ENCODE measurements at regions not wholly inside any gene's neighbourhood (a gene's known extent, or its start where the extent isn't known, plus 50 kb on each side); places are given as distances from the start of the nearest gene placed in this dataset.

DNA sequence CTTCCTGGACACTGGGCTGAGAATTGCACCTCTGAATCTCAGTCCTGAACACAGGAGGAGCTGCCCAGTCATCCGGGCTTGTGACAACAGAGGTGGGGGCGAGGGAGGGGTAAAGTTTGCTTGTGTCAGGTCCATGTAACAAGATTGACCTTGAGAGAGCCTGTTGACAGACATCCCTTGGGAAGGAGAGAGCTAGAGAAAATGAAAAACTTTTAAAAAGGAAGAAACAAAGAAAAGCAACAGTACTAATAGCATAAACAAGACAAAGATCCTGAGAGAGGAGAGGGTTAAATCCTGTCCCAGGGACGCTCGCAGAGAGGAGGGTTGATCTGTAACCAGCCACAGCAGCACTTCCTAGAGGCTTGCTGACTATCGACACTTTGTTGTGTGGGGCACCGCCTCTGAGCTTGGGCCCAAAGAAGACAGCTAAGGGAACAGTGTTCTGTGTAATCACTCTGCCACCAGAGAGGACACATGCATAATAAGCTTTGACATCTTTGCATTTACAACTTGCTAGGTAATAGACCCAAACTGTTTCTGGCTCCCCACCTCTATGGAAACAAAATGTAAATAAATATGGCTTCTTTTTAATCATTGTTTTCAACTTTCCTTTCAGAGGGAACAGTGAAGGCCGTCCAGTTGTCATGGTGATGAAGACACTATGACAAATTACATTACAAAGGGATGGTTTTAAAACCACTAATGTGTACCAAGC, 363.7 kb downstream of the CSNK1G3 start:
- TF ChIP-seq, protein P1, sequence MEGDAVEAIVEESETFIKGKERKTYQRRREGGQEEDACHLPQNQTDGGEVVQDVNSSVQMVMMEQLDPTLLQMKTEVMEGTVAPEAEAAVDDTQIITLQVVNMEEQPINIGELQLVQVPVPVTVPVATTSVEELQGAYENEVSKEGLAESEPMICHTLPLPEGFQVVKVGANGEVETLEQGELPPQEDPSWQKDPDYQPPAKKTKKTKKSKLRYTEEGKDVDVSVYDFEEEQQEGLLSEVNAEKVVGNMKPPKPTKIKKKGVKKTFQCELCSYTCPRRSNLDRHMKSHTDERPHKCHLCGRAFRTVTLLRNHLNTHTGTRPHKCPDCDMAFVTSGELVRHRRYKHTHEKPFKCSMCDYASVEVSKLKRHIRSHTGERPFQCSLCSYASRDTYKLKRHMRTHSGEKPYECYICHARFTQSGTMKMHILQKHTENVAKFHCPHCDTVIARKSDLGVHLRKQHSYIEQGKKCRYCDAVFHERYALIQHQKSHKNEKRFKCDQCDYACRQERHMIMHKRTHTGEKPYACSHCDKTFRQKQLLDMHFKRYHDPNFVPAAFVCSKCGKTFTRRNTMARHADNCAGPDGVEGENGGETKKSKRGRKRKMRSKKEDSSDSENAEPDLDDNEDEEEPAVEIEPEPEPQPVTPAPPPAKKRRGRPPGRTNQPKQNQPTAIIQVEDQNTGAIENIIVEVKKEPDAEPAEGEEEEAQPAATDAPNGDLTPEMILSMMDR (IDR thresholded peaks at IDR 0.05; ENCODE audit: low read depth, low read length, missing control alignments): no peak
- H3K4me3 ChIP-seq (ENCODE audit: low read depth, low read length): no peak overlapping the region
- in situ Hi-C loops (cut with HindIII; ENCODE audit: low sequenced_read_pairs): no loop called here
- no peak for DNase-seq (ENCODE audit: low read depth)

DNA sequence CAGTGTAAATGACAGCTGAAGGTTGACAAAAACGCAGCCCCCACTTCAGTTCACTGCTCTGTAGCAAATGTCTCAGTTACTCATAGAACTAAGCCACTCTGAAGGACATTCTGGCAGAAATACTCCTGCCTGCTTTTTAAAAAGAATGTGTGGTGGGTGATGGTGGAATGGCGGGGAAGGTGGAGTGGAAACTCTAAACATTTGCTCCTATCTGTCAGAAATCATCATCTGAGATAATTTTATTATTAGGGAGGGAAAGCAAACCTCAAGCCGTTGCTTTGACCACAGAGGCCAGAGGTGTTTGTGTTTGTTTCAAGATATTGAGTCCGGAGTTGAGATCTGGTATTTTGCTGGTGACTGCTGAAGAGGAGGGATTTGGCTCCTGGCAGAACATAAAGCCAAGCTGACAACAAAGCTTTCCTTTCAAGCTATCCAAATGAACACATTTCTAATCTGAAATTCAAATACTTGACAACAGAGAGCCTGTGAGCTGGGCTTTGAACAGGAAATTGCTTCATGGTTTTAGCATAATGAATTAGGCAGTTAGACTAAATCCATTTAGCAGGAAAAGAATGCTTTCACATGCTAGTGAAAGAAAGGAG, 362.7 kb downstream of the CSNK1G3 start:
- H3K4me3 ChIP-seq (ENCODE audit: low read depth, low read length): no peak overlapping the region
- in situ Hi-C loops (cut with HindIII; ENCODE audit: low sequenced_read_pairs): loop anchor here (5.0 kb wide), 1 partner anchor 33 kb away; no protein-coding TSS in a partner anchor
- peak; percentile 73 for DNase-seq (ENCODE audit: low read depth)
- TF ChIP-seq, protein P1 (IDR thresholded peaks at IDR 0.05; ENCODE audit: low read depth, low read length, missing control alignments): no peak

DNA sequence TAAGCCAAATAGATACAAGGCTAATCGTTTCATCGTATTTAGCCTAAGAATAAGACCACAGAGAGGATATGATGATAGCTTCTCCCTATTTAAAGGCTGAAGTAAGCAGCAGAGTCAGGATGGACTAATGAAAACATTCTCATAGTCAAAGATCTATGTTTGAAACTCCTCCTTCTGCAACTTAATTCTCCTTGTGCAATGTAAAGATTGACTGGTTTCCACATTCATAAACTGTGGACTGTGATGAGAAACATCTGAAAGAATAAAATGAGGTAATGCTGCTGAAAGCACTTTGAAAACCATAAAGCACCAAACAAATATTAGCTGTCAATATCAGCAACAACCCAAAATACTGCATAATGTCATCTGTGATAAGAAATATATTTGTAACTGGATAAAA, 361.9 kb downstream of the CSNK1G3 start:
- TF ChIP-seq, protein P1 (IDR thresholded peaks at IDR 0.05; ENCODE audit: low read depth, low read length, missing control alignments): no peak
- no peak overlapping the region for H3K4me3 ChIP-seq (ENCODE audit: low read depth, low read length)
- DNase-seq (ENCODE audit: low read depth): no peak
- in situ Hi-C loops (cut with HindIII; ENCODE audit: low sequenced_read_pairs): loop anchor here (5.0 kb wide), 1 partner anchor 33 kb away; no protein-coding TSS in a partner anchor

DNA sequence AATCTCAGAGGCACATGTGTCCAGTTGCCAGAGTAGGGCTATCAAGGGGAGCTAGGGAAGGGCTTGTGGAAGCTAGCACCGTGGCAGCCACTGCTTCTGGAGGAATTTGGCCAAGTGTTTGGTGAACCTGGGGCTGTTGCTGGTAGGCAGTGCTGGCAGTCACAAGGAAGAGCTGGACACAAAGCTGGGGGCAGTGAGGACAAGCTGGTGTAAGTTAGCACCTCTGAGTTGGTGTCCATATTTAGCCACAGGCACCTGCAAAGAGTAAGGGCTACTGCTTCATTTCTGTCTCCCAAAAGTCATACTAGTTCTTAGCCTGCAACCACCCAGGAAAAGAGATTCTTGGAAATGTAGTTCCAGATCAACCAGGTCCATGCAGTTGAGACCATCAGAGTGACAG, 359.4 kb downstream of the CSNK1G3 start:
- TF ChIP-seq, protein P1 (IDR thresholded peaks at IDR 0.05; ENCODE audit: low read depth, low read length, missing control alignments): no peak
- H3K4me3 ChIP-seq (ENCODE audit: low read depth, low read length): no peak overlapping the region
- in situ Hi-C loops (cut with HindIII; ENCODE audit: low sequenced_read_pairs): loop anchor here (5.0 kb wide), 1 partner anchor 36 kb away; no protein-coding TSS in a partner anchor
- DNase-seq (ENCODE audit: low read depth): no peak

DNA sequence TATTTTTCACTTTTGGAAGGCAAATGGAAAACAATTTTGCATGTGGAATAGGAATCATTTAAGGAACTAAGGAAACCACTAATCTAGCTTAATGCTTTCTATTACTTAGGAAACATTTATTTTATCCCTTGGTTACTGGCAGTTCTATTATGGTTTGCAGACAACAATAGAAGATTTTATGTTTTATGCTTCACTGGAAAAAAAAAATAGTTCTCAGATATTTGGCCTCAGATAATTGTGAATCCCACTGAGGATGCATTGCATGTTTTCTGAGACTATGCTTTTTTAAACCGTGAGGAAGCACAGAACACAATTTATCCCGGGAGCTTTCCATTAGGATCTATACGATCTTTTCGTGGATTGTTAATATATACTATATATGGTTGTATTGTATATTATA, 356.9 kb downstream of the CSNK1G3 start:
- TF ChIP-seq, protein P1 (IDR thresholded peaks at IDR 0.05; ENCODE audit: low read depth, low read length, missing control alignments): no peak
- H3K4me3 ChIP-seq (ENCODE audit: low read depth, low read length): no peak overlapping the region
- no peak for DNase-seq (ENCODE audit: low read depth)
- in situ Hi-C loops (cut with HindIII; ENCODE audit: low sequenced_read_pairs): no loop called here

DNA sequence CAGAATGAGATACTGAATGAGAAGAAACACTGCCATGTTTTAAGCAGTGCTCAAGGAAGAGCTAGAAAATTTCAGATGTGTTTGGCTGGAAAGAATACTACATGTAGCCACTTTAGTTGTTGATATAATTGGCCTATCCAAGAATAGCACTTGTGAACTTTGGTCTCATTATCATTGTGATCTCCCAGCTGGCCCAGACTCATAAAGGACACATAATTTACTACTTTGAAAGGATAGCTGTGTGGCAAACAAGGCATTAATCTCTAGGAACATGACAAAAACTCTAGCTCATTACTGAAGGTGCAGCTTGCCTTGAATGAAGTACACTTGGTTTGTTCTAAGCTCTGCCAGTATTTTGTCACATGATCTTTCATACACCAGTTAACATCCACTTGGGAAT, 356.3 kb downstream of the CSNK1G3 start:
- in situ Hi-C loops (cut with HindIII; ENCODE audit: low sequenced_read_pairs): no loop called here
- H3K4me3 ChIP-seq (ENCODE audit: low read depth, low read length): no peak overlapping the region
- no peak for DNase-seq (ENCODE audit: low read depth)
- TF ChIP-seq, protein P1 (IDR thresholded peaks at IDR 0.05; ENCODE audit: low read depth, low read length, missing control alignments): no peak
